Vagina (tissue), 2 donors: ENCODE measurements at regions not wholly inside any gene's neighbourhood (a gene's known extent, or its start where the extent isn't known, plus 50 kb on each side); places are given as distances from the start of the nearest gene placed in this dataset.

Experiments
- DNase-seq, 2 donors: peaks; one replicate each; pipeline ENCODE4 v3.0.0-alpha.2; 2017; ENCODE audit errors: extremely low spot score in 2 of 2
- H3K27ac ChIP-seq: fragments of 200-600 bp; sonication (generic); one replicate; pipeline ENCODE4 v1.5.1; 2019
- H3K27me3 ChIP-seq: fragments of 200-600 bp; sonication (generic); one replicate; pipeline ENCODE4 v1.5.1; 2019
- H3K36me3 ChIP-seq, 2 donors: fragments of 200-600 bp; sonication (generic); one replicate each; pipeline ENCODE4 v1.5.1; 2017 to 2019
- H3K4me1 ChIP-seq: fragments of 200-600 bp; sonication (generic); one replicate; pipeline ENCODE4 v1.5.1; 2019
- H3K4me3 ChIP-seq, 2 donors: fragments of 200-600 bp; sonication (generic); 1 replicate in 1 of 2; 2 replicates in 1 of 2; pipeline ENCODE4 v1.5.1; 2016 to 2019
- H3K9me3 ChIP-seq: fragments of 200-600 bp; sonication (generic); one replicate; pipeline ENCODE4 v1.5.1; 2019
- POLR2A ChIP-seq, 2 donors: fragments of 450-650 bp; IDR thresholded peaks; one replicate each; pipeline ENCODE4 v1.6.1; 2017; ENCODE audit warnings: antibody characterized with exemption in 2 of 2, mild to moderate bottlenecking in 2 of 2, moderate library complexity in 2 of 2
- POLR2AphosphoS5 ChIP-seq, 2 donors: sonication (generic); formaldehyde crosslinking; IDR thresholded peaks; one replicate each; pipeline ENCODE4 v1.9.0; 2017; ENCODE audit warnings: antibody characterized with exemption in 2 of 2, mild to moderate bottlenecking in 2 of 2, low read depth in 1 of 2; ENCODE audit not compliant: insufficient read depth in 1 of 2
- intact Hi-C: fragments of 100-400 bp; cut with DNase I; formaldehyde crosslinking; loops from one replicate; pipeline ENCODE4 v1.15.1; 2023
- TF ChIP-seq, protein P1 (sequence below), 3 experiments: fragments of 450-650 bp in 2 of 3; fragments of 200-600 bp in 1 of 3; sonication (generic) in 1 of 3; IDR thresholded peaks; one replicate each; pipeline ENCODE4 v1.5.1; 2017 to 2019; ENCODE audit warnings: antibody characterized with exemption in 3 of 3, mild to moderate bottlenecking in 2 of 3, moderate library complexity in 2 of 3

DNA sequence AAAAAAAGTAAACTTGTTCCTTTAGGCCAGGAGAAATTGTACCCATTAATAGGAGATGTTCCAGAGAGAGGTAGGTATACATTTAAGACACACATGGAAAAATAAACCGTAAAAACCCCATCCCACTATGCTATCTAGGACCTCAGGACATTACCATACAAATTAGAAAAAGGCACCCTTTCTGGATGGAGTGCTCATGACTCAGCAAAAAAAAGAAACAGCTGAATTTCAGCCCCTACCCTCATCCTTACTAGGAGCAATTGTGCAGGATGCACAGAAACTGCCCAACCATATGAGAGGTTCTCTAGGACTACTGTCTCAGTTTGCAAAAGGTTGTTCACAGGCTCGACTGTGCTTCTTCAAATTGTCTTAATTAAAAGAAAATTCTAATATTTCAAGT lies 368.2 kb downstream of the HINT1 start:
- Histone ChIP-seq H3K36me3 (no peaks in the 10 kb centered on the region), H3K9me3 (no peaks in the 10 kb centered on the region), H3K4me1 (no peaks in the 10 kb centered on the region), H3K4me3 (no peak overlapping the region), H3K27me3 (no peaks in the 10 kb centered on the region), H3K27ac (no peak overlapping the region)
- no peak for DNase-seq
- intact Hi-C loops: no loop called here
- TF ChIP-seq POLR2AphosphoS5 (IDR thresholded peaks at IDR 0.05; ENCODE audit: insufficient read depth in 1 of 2, low read depth in 1 of 2) (no peak), POLR2A (IDR thresholded peaks at IDR 0.05) (no peak)
- TF ChIP-seq, protein P1, sequence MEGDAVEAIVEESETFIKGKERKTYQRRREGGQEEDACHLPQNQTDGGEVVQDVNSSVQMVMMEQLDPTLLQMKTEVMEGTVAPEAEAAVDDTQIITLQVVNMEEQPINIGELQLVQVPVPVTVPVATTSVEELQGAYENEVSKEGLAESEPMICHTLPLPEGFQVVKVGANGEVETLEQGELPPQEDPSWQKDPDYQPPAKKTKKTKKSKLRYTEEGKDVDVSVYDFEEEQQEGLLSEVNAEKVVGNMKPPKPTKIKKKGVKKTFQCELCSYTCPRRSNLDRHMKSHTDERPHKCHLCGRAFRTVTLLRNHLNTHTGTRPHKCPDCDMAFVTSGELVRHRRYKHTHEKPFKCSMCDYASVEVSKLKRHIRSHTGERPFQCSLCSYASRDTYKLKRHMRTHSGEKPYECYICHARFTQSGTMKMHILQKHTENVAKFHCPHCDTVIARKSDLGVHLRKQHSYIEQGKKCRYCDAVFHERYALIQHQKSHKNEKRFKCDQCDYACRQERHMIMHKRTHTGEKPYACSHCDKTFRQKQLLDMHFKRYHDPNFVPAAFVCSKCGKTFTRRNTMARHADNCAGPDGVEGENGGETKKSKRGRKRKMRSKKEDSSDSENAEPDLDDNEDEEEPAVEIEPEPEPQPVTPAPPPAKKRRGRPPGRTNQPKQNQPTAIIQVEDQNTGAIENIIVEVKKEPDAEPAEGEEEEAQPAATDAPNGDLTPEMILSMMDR (IDR thresholded peaks at IDR 0.05): no peak

DNA sequence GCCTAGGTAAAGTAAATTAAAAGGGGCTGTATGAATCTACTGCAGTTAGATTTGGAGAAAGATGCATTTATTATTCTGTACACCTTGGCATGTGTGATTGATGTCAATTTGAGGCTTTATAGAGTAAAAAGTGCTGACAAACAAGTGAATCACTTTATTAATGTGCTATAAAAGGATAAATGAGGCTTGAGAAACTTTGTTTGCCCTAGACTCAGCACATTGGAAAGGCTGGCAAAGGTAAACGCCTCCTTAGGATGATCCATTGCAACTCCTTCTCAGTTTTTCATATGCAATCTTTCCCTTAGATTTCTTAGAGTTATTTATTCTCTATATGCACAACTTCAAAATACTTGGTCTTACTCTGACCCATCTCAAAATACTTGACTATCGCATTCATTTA lies 369.0 kb downstream of the HINT1 start:
- no peak overlapping the region for H3K27ac ChIP-seq
- H3K36me3 ChIP-seq: no peaks in the 10 kb centered on the region
- H3K4me3 ChIP-seq: no peak overlapping the region
- H3K27me3 ChIP-seq: no peaks in the 10 kb centered on the region
- H3K9me3 ChIP-seq: no peaks in the 10 kb centered on the region
- no peak for DNase-seq
- H3K4me1 ChIP-seq: no peaks in the 10 kb centered on the region
- intact Hi-C loops: no loop called here
- TF ChIP-seq, protein P1 (IDR thresholded peaks at IDR 0.05): no peak
- TF ChIP-seq POLR2AphosphoS5 (IDR thresholded peaks at IDR 0.05; ENCODE audit: insufficient read depth in 1 of 2, low read depth in 1 of 2) (no peak), POLR2A (IDR thresholded peaks at IDR 0.05) (no peak)

DNA sequence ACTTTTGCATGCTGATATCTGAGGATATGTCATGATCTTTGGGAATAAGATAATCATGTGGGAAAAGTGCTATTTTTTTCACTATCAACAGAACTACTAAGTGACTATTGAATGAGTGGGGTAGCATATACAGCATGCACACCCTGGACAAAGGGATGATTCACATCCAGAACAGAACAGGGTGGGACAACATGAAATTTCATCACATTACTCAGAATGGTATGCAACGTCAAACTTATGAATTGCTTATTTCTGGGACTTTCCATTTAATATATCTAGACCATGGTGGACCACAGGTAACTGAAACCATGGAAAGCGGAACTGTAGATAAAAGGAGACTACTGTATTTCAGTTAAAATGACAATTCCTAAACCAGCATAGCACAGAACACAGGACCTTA lies 370.0 kb downstream of the HINT1 start:
- no peaks in the 10 kb centered on the region for H3K27me3 ChIP-seq
- DNase-seq: no peak
- no peaks in the 10 kb centered on the region for H3K36me3 ChIP-seq
- H3K4me3 ChIP-seq: no peak overlapping the region
- H3K4me1 ChIP-seq: no peaks in the 10 kb centered on the region
- no peaks in the 10 kb centered on the region for H3K9me3 ChIP-seq
- H3K27ac ChIP-seq: no peak overlapping the region
- intact Hi-C loops: no loop called here
- TF ChIP-seq, protein P1 (IDR thresholded peaks at IDR 0.05): no peak
- TF ChIP-seq POLR2AphosphoS5 (IDR thresholded peaks at IDR 0.05; ENCODE audit: insufficient read depth in 1 of 2, low read depth in 1 of 2) (no peak), POLR2A (IDR thresholded peaks at IDR 0.05) (no peak)

DNA sequence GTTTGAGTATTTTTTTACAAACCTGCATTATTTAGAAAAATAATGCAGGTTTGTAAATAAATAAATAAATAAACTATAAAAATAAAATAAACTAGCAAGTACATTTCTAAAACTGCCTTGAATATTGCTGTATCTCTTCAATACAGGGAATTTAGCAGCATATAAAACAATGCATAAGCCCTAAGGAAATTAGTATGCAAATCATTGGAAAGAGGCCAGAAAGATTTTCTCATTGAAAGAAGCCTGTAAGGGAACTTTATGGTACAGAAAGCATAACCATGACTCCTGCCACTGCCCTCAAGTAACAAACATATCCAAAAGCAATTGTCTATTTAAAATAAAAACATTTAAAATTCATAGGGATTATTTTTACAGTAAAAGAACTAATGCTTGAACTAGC lies 387.3 kb downstream of the HINT1 start:
- intact Hi-C loops: no loop called here

DNA sequence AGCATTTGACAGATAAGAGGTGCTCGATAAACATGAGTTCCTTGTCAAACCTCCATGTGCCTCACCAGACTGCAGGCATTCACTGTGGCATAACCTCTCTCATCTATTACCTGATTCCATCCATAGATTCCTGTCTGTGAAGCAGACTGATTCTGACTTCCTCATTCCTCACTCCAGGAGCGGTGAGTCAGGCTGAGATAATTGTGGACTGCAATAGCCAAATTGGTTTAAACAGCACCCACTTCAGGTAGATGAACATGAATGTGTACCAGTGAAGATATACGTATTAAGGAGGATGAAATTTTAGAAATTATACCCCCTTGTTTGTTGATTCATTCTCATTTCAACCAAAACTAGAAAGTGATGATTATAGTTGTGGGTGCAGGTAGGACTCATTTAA lies 391.2 kb downstream of the HINT1 start:
- H3K27me3 ChIP-seq: no peaks in the 10 kb centered on the region
- H3K36me3 ChIP-seq: no peaks in the 10 kb centered on the region
- no peak overlapping the region for H3K4me3 ChIP-seq
- no peak for DNase-seq
- intact Hi-C loops: no loop called here
- no peak overlapping the region for H3K27ac ChIP-seq
- no peaks in the 10 kb centered on the region for H3K4me1 ChIP-seq
- H3K9me3 ChIP-seq: no peaks in the 10 kb centered on the region
- TF ChIP-seq, protein P1 (IDR thresholded peaks at IDR 0.05): no peak
- TF ChIP-seq POLR2A (IDR thresholded peaks at IDR 0.05) (no peak), POLR2AphosphoS5 (IDR thresholded peaks at IDR 0.05; ENCODE audit: insufficient read depth in 1 of 2, low read depth in 1 of 2) (no peak)

More for the DNA sequence above, 387.3 kb downstream of the HINT1 start:
- no peak overlapping the region for H3K27ac ChIP-seq
- TF ChIP-seq POLR2AphosphoS5 (IDR thresholded peaks at IDR 0.05; ENCODE audit: insufficient read depth in 1 of 2, low read depth in 1 of 2): no peak
- no peak for TF ChIP-seq POLR2A (IDR thresholded peaks at IDR 0.05)
- H3K36me3 ChIP-seq: no peaks in the 10 kb centered on the region
- no peaks in the 10 kb centered on the region for H3K9me3 ChIP-seq
- no peak for DNase-seq
- no peak overlapping the region for H3K4me3 ChIP-seq
- no peaks in the 10 kb centered on the region for H3K27me3 ChIP-seq
- no peaks in the 10 kb centered on the region for H3K4me1 ChIP-seq

DNA sequence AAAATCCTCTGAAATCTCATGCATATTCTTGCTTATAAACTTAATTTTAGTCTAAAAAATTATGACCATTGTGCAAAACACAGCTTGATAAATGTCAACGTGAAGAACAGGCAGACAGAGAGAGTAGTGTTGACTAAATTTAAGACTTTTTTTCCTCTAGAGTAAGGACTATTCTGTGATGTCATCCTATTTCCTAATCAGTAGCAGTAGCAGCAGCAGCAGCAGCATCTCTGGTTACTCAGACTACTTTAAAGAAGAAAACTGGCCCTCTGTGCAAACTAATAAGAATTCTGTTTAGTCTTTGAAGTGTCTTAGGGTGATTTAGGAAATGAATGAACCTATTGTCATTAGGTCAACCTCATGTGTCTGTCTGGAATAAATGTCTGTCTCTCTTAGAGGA lies 403.0 kb downstream of the HINT1 start:
- intact Hi-C loops: no loop called here
- Histone ChIP-seq H3K9me3 (no peaks in the 10 kb centered on the region), H3K27ac (no peak overlapping the region), H3K4me3 (no peak overlapping the region), H3K27me3 (no peaks in the 10 kb centered on the region), H3K36me3 (no peaks in the 10 kb centered on the region), H3K4me1 (no peaks in the 10 kb centered on the region)
- no peak for DNase-seq
- TF ChIP-seq POLR2AphosphoS5 (IDR thresholded peaks at IDR 0.05; ENCODE audit: insufficient read depth in 1 of 2, low read depth in 1 of 2): no peak
- no peak for TF ChIP-seq POLR2A (IDR thresholded peaks at IDR 0.05)
- TF ChIP-seq, protein P1 (IDR thresholded peaks at IDR 0.05): no peak
